ENCODE measurements at regions not wholly inside any gene's neighbourhood (a gene's known extent, or its start where the extent isn't known, plus 50 kb on each side); places are given as distances from the start of the nearest gene placed in this dataset.

GRCh38 chr2:83650898-83651297 lies 808.2 kb downstream of the SUCLG1 start:
- Histone ChIP-seq H3K36me3 (no peaks in the 10 kb centered on the region), H3K4me1 (no peaks in the 10 kb centered on the region), H3K27ac (no peak overlapping the region), H3K27me3 (no peaks in the 10 kb centered on the region), H3K4me3 (no peak overlapping the region), H3K9me3 (replicated peaks) (0 out of 2 replicates have a peak, but pooled peaks cover 3% of the 10 kb centered on the region)
- no peak for DNase-seq

GRCh38 chr2:83650161-83650560 lies 808.9 kb downstream of the SUCLG1 start:
- H3K9me3 ChIP-seq (replicated peaks): 0 out of 2 replicates have a peak, but pooled peaks cover 3% of the 10 kb centered on the region
- no peak overlapping the region for H3K4me3 ChIP-seq
- H3K27me3 ChIP-seq: no peaks in the 10 kb centered on the region
- no peak for DNase-seq
- no peak overlapping the region for H3K27ac ChIP-seq
- H3K4me1 ChIP-seq: no peaks in the 10 kb centered on the region
- no peaks in the 10 kb centered on the region for H3K36me3 ChIP-seq

DNA sequence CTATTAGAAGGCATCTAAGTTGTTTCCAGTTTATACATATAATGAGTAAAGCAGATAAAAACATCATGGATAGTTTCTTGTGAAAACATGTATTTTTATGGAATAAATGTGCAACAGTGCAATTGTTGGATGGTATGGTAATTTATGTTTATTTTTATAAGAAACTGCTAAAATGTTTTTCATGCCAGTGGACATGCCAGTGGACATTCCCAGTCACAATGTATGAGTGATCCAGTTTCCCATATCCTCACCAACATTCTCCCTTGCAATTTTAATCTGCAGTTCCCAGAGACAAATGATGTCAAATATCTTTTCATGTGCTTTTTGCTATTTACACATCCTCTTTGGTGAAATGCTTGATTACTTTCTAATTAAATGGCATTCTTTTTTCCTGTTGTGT lies 818.6 kb downstream of the SUCLG1 start:
- Histone ChIP-seq H3K27me3 (no peaks in the 10 kb centered on the region), H3K27ac (no peak overlapping the region), H3K9me3 (replicated peaks) (no peaks in the 10 kb centered on the region), H3K36me3 (no peaks in the 10 kb centered on the region), H3K4me3 (no peak overlapping the region), H3K4me1 (no peaks in the 10 kb centered on the region)
- DNase-seq: no peak

- no peaks in the 10 kb centered on the region for H3K4me1 ChIP-seq
- no peaks in the 10 kb centered on the region for H3K9me3 ChIP-seq (replicated peaks)
- no peaks in the 10 kb centered on the region for H3K27me3 ChIP-seq
- no peak for DNase-seq
- H3K27ac ChIP-seq: no peak overlapping the region
- H3K4me3 ChIP-seq: no peak overlapping the region
- H3K36me3 ChIP-seq: no peaks in the 10 kb centered on the region
These were observed 825.7 kb downstream of the SUCLG1 start for GRCh38 chr2:83633423-83633822.

DNA sequence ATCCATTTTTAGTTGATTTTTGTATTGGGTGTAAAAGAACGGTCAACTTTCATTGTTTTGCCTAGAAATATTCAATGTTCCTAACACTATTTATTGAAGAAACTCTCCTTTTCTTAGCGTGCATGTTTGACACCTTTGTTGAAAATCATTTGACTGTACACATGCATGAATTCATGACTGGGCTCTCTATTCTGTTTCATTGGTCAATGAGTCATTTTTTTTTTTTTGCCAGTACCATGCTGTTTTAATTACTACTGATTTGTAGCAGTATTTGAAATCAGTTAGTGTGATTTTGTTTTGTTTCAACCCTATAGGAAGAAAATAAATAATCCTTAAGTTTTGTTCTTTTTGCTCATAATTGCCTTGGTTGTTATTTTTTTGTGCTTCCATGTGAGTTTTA lies 828.7 kb downstream of the SUCLG1 start:
- Histone ChIP-seq H3K27me3 (no peaks in the 10 kb centered on the region), H3K9me3 (replicated peaks) (no peaks in the 10 kb centered on the region), H3K4me1 (no peaks in the 10 kb centered on the region)

DNA sequence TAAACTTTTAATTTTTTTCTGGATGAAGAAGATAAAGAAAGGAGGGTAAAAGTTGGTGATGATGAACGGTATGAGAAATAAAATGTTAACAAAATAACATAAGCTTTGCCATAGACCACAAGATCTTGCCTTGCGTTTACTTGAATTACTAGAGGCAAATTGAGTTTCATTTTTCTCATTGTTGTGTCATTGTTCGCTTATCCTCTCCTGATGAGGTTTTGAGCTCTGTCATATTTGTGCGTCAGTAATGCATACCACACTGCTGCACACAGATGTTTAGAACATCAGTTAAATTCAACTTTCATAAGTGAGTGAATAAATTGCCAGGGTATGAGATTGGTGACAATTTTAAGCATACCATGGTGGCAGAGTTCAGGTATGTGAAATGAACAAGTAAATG lies 843.6 kb downstream of the SUCLG1 start:
- no peak for DNase-seq
- H3K36me3 ChIP-seq: no peaks in the 10 kb centered on the region
- H3K4me3 ChIP-seq: no peak overlapping the region
- no peaks in the 10 kb centered on the region for H3K27me3 ChIP-seq
- no peaks in the 10 kb centered on the region for H3K9me3 ChIP-seq (replicated peaks)
- no peak overlapping the region for H3K27ac ChIP-seq
- no peaks in the 10 kb centered on the region for H3K4me1 ChIP-seq

More for the DNA sequence above, 828.7 kb downstream of the SUCLG1 start:
- Histone ChIP-seq H3K36me3 (no peaks in the 10 kb centered on the region), H3K27ac (no peak overlapping the region), H3K4me3 (no peak overlapping the region)
- DNase-seq: no peak

DNA sequence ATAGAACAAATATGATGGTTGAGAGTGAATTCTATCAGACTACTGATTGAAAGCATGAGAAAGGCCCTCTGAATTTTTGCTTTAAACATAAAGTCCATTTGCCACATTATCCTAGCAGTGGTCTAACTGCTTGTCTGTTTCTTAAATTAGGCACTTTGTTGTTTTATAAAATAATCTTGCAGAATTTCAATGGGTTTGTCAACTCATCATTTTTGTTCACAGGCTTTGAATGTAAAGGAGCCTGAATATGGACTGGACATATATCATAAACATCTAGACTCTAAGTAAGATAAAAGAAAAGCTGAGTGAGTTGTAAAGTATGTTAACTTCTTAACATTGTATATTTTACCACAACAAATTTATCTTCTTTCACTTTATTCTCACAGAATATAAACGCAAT lies 845.9 kb downstream of the SUCLG1 start:
- Histone ChIP-seq H3K4me1 (no peaks in the 10 kb centered on the region), H3K27ac (no peak overlapping the region), H3K27me3 (no peaks in the 10 kb centered on the region), H3K4me3 (no peak overlapping the region), H3K9me3 (replicated peaks) (no peaks in the 10 kb centered on the region), H3K36me3 (no peaks in the 10 kb centered on the region)
- DNase-seq: no peak

DNA sequence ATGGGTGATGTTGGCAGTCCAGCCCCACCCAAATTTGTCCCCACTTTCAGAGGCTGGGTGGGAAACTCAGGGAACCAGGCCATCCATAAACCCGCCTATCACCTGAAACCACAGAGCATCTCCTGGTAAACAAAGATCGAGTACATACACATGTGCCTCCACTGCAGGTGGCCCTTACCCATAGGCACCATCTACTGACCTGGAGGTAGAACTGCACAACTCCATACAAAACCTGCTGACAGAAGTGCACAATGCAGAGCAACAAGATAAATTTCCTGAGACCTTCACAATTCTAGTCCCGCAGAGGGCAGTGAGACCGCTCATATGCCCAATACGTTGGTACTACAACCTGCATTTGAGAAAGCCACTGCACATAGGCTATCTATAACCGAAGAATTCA lies 856.3 kb downstream of the SUCLG1 start:
- Histone ChIP-seq H3K27me3 (no peaks in the 10 kb centered on the region), H3K9me3 (replicated peaks) (no peaks in the 10 kb centered on the region), H3K36me3 (no peaks in the 10 kb centered on the region), H3K27ac (no peak overlapping the region), H3K4me1 (no peaks in the 10 kb centered on the region), H3K4me3 (no peak overlapping the region)
- no peak for DNase-seq

DNA sequence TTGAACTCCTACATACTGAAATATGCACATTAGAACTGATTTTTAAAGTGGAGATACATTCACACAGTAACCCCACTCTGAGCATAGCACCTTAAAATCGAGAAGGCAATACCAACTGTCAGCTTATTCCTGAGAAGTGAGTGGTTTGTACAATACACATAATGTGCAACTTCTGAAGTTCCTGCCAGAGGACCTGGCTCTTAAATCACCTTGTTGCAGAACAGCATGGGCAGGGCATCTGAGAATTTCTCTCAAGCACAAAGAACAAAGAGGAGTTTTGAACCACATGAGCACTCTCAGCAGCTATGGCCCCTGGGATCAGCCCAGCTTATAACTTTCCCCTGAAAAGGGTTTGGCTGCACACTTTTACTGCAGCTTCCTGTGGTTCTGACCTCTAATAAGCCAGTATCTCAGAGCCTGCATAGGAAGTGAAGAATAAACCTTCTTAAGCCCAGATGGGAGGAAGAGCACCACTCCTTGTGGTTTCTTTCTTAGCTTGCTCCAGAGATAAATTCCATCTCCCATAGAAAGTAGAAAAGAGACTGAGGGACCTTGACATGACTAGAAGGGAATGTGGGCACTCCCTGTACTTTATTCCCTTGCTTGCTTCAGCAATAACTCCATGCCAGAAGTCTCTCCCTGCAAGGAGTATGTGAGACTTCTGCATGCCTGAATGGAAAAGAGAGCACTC lies 862.3 kb downstream of the SUCLG1 start:
- no peak for DNase-seq

GRCh38 chr2:83595926-83596325 lies 863.2 kb downstream of the SUCLG1 start:
- DNase-seq: peak in 1 of 2 experiments; percentile 5
- Histone ChIP-seq H3K4me3 (no peak overlapping the region), H3K36me3 (no peaks in the 10 kb centered on the region), H3K27ac (no peak overlapping the region), H3K27me3 (no peaks in the 10 kb centered on the region), H3K4me1 (peaks cover 4% of the 10 kb centered on the region; the same call in 1 of the 2 replicates), H3K9me3 (replicated peaks) (no peaks in the 10 kb centered on the region)

More for the DNA sequence above, 862.3 kb downstream of the SUCLG1 start:
- Histone ChIP-seq H3K4me3 (no peak overlapping the region), H3K36me3 (no peaks in the 10 kb centered on the region), H3K4me1 (peaks cover 4% of the 10 kb centered on the region; the same call in 1 of the 2 replicates), H3K9me3 (replicated peaks) (no peaks in the 10 kb centered on the region), H3K27me3 (no peaks in the 10 kb centered on the region), H3K27ac (no peak overlapping the region)

DNA sequence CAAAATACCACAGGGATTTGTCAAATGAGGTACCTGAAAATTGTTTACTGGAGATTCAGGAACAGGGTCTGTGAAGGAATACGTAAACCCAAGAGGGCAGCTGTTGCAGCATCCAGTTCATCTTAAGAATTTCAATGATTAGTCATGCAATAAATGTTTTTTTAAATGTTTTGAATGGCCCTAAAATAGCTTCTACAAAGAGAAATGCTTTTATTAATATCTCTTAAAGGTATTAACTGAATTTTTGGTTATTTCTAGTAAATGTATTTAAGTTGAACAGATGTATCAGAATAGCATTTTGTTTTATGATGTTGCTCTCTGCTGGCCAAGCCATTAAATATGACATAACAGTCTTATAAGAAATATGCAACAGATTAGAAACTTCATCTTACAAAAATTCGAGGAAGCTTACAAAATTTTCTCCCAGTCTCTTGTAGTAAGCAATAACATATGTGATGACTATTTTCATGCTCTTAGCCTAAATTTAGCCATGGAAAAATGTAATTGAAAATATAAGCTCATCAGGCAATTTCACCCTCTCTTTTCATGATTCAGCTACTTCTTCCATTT lies 863.9 kb downstream of the SUCLG1 start:
- Histone ChIP-seq H3K36me3 (no peaks in the 10 kb centered on the region), H3K4me1 (peaks cover 4% of the 10 kb centered on the region; the same call in 1 of the 2 replicates), H3K27me3 (no peaks in the 10 kb centered on the region), H3K9me3 (replicated peaks) (no peaks in the 10 kb centered on the region), H3K27ac (no peak overlapping the region), H3K4me3 (no peak overlapping the region)
- no peak for DNase-seq

DNA sequence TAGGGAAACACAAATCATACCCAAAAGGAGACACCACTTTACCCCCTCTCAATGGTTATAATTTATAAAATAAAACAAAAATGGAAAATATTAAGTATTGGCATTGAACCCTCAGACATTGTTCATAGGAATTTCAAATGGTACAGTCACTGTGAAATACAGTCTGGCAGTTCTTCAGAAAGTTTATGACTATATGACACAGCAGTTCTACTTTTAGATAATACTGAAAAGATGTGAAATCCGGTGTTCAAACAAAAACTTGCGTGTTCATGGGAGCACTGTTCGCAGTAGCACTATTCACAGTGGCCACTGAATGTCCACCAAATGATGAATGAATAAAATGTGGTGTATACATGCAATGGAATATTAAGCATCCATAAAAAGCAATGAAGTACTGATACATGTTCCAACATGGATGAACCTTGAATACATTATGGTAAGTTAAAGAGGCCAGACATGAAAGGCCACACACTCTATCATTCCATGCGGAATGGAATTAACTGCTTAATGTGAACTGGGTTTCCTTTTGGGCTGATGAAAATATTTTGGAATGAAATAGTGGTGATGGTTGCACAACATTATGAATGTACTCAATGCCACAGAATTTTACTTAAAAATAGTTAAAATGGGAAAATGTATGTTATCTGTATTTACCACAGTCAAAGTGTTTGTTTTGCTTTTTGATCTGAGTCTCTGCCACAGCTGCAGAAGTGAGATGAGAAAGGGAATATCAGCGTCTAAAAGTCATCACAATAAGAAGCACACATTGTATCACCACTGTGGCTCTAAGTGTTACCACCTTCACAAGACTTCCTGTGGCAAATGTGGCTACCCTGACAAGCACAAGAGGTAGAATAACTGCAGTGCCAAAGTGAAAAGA lies 864.6 kb downstream of the SUCLG1 start:
- H3K9me3 ChIP-seq (replicated peaks): no peaks in the 10 kb centered on the region
- no peak for DNase-seq
- no peaks in the 10 kb centered on the region for H3K27me3 ChIP-seq
- peaks cover 4% of the 10 kb centered on the region; the same call in 1 of the 2 replicates for H3K4me1 ChIP-seq
- no peak overlapping the region for H3K4me3 ChIP-seq
- H3K36me3 ChIP-seq: no peaks in the 10 kb centered on the region
- no peak overlapping the region for H3K27ac ChIP-seq

DNA sequence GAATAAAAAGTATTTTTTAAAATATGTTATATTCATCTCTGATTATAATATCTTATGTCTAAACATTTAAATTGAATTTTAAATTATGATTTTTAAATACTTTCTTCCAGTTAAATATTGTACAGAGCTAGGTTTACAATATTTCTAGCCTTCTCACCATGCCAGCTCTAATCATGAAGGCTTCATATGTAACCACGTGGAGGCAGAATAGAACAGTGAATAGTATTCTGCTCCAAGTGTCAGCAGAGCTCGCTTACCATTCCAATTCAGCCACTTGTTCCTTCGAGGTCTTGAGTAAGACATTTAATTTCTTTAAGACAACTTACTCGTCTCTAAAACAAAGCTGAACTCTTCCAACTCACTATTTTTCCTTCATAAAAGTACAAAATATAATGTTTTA lies 871.8 kb downstream of the SUCLG1 start:
- Histone ChIP-seq H3K4me1 (no peaks in the 10 kb centered on the region), H3K4me3 (no peak overlapping the region), H3K27ac (no peak overlapping the region), H3K27me3 (peaks cover 6% of the 10 kb centered on the region), H3K36me3 (no peaks in the 10 kb centered on the region), H3K9me3 (replicated peaks) (no peaks in the 10 kb centered on the region)
- peak in 1 of 2 experiments; percentile 13 for DNase-seq

DNA sequence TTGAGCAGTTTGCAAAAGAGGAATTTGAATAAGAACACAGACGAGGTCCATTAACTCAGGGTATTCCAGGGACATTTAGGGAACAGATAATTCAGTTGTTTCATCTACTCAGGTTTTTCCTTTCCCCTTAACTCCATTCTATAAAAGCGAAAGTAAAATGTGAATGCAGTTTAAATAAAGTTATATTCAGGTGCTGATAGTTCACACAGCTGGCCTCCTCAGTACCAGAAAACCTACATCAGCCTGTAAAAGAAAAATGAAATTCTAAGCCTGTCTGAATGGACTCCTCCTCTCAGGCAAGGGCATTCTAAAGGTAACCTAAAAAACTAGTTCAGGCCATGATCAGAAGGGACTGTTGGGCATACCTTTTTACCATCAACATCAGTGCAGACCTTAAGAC lies 873.8 kb downstream of the SUCLG1 start:
- Histone ChIP-seq H3K36me3 (no peaks in the 10 kb centered on the region), H3K27me3 (peaks cover 6% of the 10 kb centered on the region), H3K9me3 (replicated peaks) (no peaks in the 10 kb centered on the region), H3K27ac (no peak overlapping the region), H3K4me3 (no peak overlapping the region), H3K4me1 (no peaks in the 10 kb centered on the region)
- no peak for DNase-seq

GRCh38 chr2:83584672-83585071 lies 874.4 kb downstream of the SUCLG1 start:
- H3K4me3 ChIP-seq: no peak overlapping the region
- H3K9me3 ChIP-seq (replicated peaks): no peaks in the 10 kb centered on the region
- no peak for DNase-seq
- H3K36me3 ChIP-seq: no peaks in the 10 kb centered on the region
- H3K27ac ChIP-seq: no peak overlapping the region
- H3K4me1 ChIP-seq: no peaks in the 10 kb centered on the region
- H3K27me3 ChIP-seq: peaks cover 6% of the 10 kb centered on the region
